HCT116 (cell line): ENCODE measurements at regions not wholly inside any gene's neighbourhood (a gene's known extent, or its start where the extent isn't known, plus 50 kb on each side); places are given as distances from the start of the nearest gene placed in this dataset.

Experiments
- ATAC-seq: fragments of 200-7000 bp; cut with Tn5 transposase; 2 replicates; pipeline ENCODE4 v1.9.1; 2020; ENCODE audit warnings: mild to moderate bottlenecking, moderate library complexity
- BruUV-seq: library from RNA; stranded (reverse); fragments of 400-500 nt; replicated peaks from 2 replicates; lab custom pipeline; 2021; lab: Mats Ljungman, UMichigan
- CTCF ChIA-PET: fragments of 300-600 bp; sonication (Branson Sonifier 250); formaldehyde crosslinking; loops from one replicate; lab custom pipeline; 2021; ENCODE audit warnings: antibody characterized with exemption; lab: Charles Lee
- POLR2A ChIA-PET: fragments of 300-600, 350-600 bp; sonication (Branson Sonifier 250); formaldehyde crosslinking; loops from one replicate; lab custom pipeline; 2021; ENCODE audit warnings: antibody characterized with exemption; lab: Charles Lee
- RAD21 ChIA-PET, 2 experiments: fragments of 300-600 bp; sonication (Branson Sonifier 250); formaldehyde crosslinking; loops; one replicate each; lab custom pipeline; 2023; ENCODE audit warnings: low total read pairs in 2 of 2; ENCODE audit not compliant: uncharacterized antibody in 2 of 2, unreplicated experiment in 2 of 2, low non-redundant PET in 1 of 2; lab: Charles Lee
- DNase-seq: peaks from one replicate; pipeline ENCODE4 v3.0.0-alpha.2; 2010; ENCODE audit warnings: low read depth, low spot score
- H2AFZ ChIP-seq: fragments of 200-600 bp; shearing (Covaris generic), sonication (generic); 2 replicates; pipeline ENCODE4 v1.6.1; 2017; ENCODE audit warnings: low read depth, mixed run types, mixed read lengths, antibody characterized with exemption, low read length; ENCODE audit not compliant: poor library complexity, severe bottlenecking
- H3K27ac ChIP-seq: 2 replicates; pipeline ENCODE4 v1.5.1; 2012; ENCODE audit warnings: low read depth, low read length
- H3K27me3 ChIP-seq: fragments of 200-600 bp; sonication (generic); 2 replicates; pipeline ENCODE4 v1.6.1; 2016; ENCODE audit warnings: mixed run types, low read length, mixed read lengths; ENCODE audit not compliant: insufficient read depth
- H3K36me3 ChIP-seq, 2 experiments: fragments of 200-500 bp in 1 of 2; fragments of 200-600 bp in 1 of 2; sonication (Bioruptor generic) in 1 of 2; sonication (generic) in 1 of 2; 2 replicates each; pipeline versions ENCODE4 v1.5.1 to v1.6.1; 2014 to 2016; ENCODE audit warnings: low read length in 2 of 2, inconsistent platforms in 1 of 2, mixed read lengths in 1 of 2, mixed run types in 1 of 2; ENCODE audit not compliant: insufficient read depth in 2 of 2, control insufficient read depth in 1 of 2
- H3K4me1 ChIP-seq, 2 experiments: fragments of 200-600 bp in 1 of 2; sonication (generic) in 1 of 2; 2 replicates each; pipeline versions ENCODE4 v1.5.1 to v1.6.1; 2012 to 2017; ENCODE audit warnings: low read length in 2 of 2, inconsistent platforms in 1 of 2, mild to moderate bottlenecking in 1 of 2, mixed read lengths in 1 of 2, mixed run types in 1 of 2, moderate library complexity in 1 of 2; ENCODE audit not compliant: insufficient read depth in 2 of 2, control insufficient read depth in 1 of 2
- H3K4me2 ChIP-seq: fragments of 200-600 bp; sonication (generic); 2 replicates; pipeline ENCODE4 v1.6.1; 2017; ENCODE audit warnings: mixed run types, low read length, mixed read lengths
- H3K4me3 ChIP-seq, 2 experiments: fragments of 200-600 bp in 1 of 2; sonication (generic) in 1 of 2; replicated peaks in 1 of 2; 2 replicates each; pipeline ENCODE4 v1.5.1; 2011 to 2016; ENCODE audit warnings: low read length in 2 of 2, control low read depth in 1 of 2, low read depth in 1 of 2, mild to moderate bottlenecking in 1 of 2, mixed read lengths in 1 of 2, mixed run types in 1 of 2
- H3K79me2 ChIP-seq: fragments of 200-600 bp; sonication (generic); 2 replicates; pipeline ENCODE4 v1.6.1; 2017; ENCODE audit warnings: mild to moderate bottlenecking, mixed run types, low read length, moderate library complexity, mixed read lengths; ENCODE audit not compliant: insufficient read depth
- H3K9ac ChIP-seq: fragments of 200-600 bp; sonication (generic); 2 replicates; pipeline ENCODE4 v1.6.1; 2016; ENCODE audit warnings: low read length, mixed read lengths
- H3K9me2 ChIP-seq: fragments of 200-600 bp; sonication (generic), shearing (Covaris generic); 2 replicates; pipeline ENCODE4 v1.6.1; 2017; ENCODE audit warnings: mixed run types, mild to moderate bottlenecking, moderate library complexity; ENCODE audit not compliant: insufficient read depth
- H3K9me3 ChIP-seq, 2 experiments: fragments of 200-500 bp in 1 of 2; fragments of 200-600 bp in 1 of 2; sonication (Bioruptor generic) in 1 of 2; sonication (generic) in 1 of 2; 2 replicates each; pipeline ENCODE4 v1.6.1; 2014 to 2017; ENCODE audit warnings: low read length in 2 of 2, mixed read lengths in 2 of 2, inconsistent platforms in 1 of 2, low read depth in 1 of 2, mild to moderate bottlenecking in 1 of 2, mixed run types in 1 of 2, moderate library complexity in 1 of 2; ENCODE audit not compliant: control insufficient read depth in 1 of 2, insufficient read depth in 1 of 2
- H4K20me1 ChIP-seq: fragments of 200-600 bp; sonication (generic), shearing (Covaris generic); 2 replicates; pipeline ENCODE4 v1.6.1; 2017; ENCODE audit warnings: mixed run types, mild to moderate bottlenecking, moderate library complexity; ENCODE audit not compliant: insufficient read depth
- ATF3 ChIP-seq: IDR thresholded peaks from 2 replicates; pipeline ENCODE4 v1.6.1; 2012
- CEBPB ChIP-seq: IDR thresholded peaks from 2 replicates; pipeline ENCODE4 v1.6.1; 2012; ENCODE audit warnings: low read depth
- CTCF ChIP-seq, 3 experiments: fragments of 200-600 bp in 1 of 3; sonication (generic) in 1 of 3; IDR thresholded peaks in 2 of 3; conservative IDR thresholded peaks in 1 of 3; 2 replicates each; pipeline ENCODE4 v1.5.1; 2012 to 2017; ENCODE audit warnings: low read depth in 2 of 3, low read length in 2 of 3, antibody characterized with exemption in 1 of 3, borderline replicate concordance in 1 of 3, control low read depth in 1 of 3, mild to moderate bottlenecking in 1 of 3, mixed read lengths in 1 of 3, mixed run types in 1 of 3, moderate library complexity in 1 of 3; ENCODE audit not compliant: insufficient read depth in 1 of 3
- EGR1 ChIP-seq: IDR thresholded peaks from 2 replicates; pipeline ENCODE4 v1.6.1; 2012; ENCODE audit warnings: low read depth
- EZH2 ChIP-seq: fragments of 200-600 bp; sonication (generic); IDR thresholded peaks from 2 replicates; pipeline ENCODE4 v1.6.1; 2017; ENCODE audit warnings: antibody characterized with exemption, mixed run types
- EZH2phosphoT487 ChIP-seq: fragments of 200-600 bp; IDR thresholded peaks from 2 replicates; pipeline ENCODE4 v1.6.1; 2018; ENCODE audit warnings: antibody characterized with exemption, borderline replicate concordance
- FOSL1 ChIP-seq: IDR thresholded peaks from 2 replicates; pipeline ENCODE4 v1.6.1; 2012; ENCODE audit warnings: low read depth
- POLR2A ChIP-seq: IDR thresholded peaks from 2 replicates; pipeline ENCODE4 v1.7.0; 2011; ENCODE audit warnings: borderline replicate concordance; ENCODE audit not compliant: insufficient read depth, insufficient read length; ENCODE audit errors: extremely low read depth
- POLR2AphosphoS5 ChIP-seq: IDR thresholded peaks from 2 replicates; pipeline ENCODE4 v1.6.1; 2011; ENCODE audit warnings: mild to moderate bottlenecking, low read depth, low read length, moderate library complexity
- RAD21 ChIP-seq: IDR thresholded peaks from 2 replicates; pipeline ENCODE4 v1.6.1; 2012; ENCODE audit warnings: low read depth, mild to moderate bottlenecking
- REST ChIP-seq: IDR thresholded peaks from 2 replicates; pipeline ENCODE4 v1.6.1; 2012; ENCODE audit warnings: low read depth
- SIN3A ChIP-seq: IDR thresholded peaks from 2 replicates; pipeline ENCODE4 v1.6.1; 2012; ENCODE audit warnings: low read depth
- SP1 ChIP-seq: IDR thresholded peaks from 2 replicates; pipeline ENCODE4 v1.6.1; 2012; ENCODE audit warnings: low read depth
- SRF ChIP-seq: IDR thresholded peaks from 2 replicates; pipeline ENCODE4 v1.6.1; 2012; ENCODE audit warnings: low read depth
- TCF7L2 ChIP-seq: IDR thresholded peaks from 2 replicates; pipeline ENCODE4 v1.7.0; 2011; ENCODE audit warnings: borderline replicate concordance, inconsistent platforms; ENCODE audit not compliant: insufficient read depth, insufficient read length; ENCODE audit errors: extremely low read depth
- ZFX ChIP-seq: fragments of 450-650 bp; IDR thresholded peaks from 2 replicates; pipeline ENCODE4 v1.6.1; 2017
- intact Hi-C: fragments of 100-400 bp; cut with micrococcal nuclease; formaldehyde crosslinking; loops from 2 replicates; pipeline ENCODE4 v1.10.0; 2022

GRCh38 chr5:10874541-10874940, 113.5 kb upstream of the DAP start:
- BruUV-seq: no TSS peak
- CTCF ChIA-PET: interaction anchor here (1.6 kb wide), 1 partner anchor 10 kb away, joined by 8 read pairs; no protein-coding TSS in a partner anchor
- Histone ChIP-seq H3K27ac (no peak overlapping the region), H3K4me3 (no peak overlapping the region), H3K4me1 (peaks cover 3 to 15% of the 10 kb centered on the region in 2 experiments; a peak in 3 of 4 replicates), H2AFZ (no peak overlapping the region), H3K4me2 (no peak overlapping the region), H3K36me3 (no peaks in the 10 kb centered on the region), H4K20me1 (no peaks in the 10 kb centered on the region), H3K9me2 (no peaks in the 10 kb centered on the region), H3K9ac (no peak overlapping the region), H3K79me2 (no peaks in the 10 kb centered on the region), H3K27me3 (peaks cover 24% of the 10 kb centered on the region; the same call in 1 of the 2 replicates), H3K9me3 (no peaks in the 10 kb centered on the region)
- POLR2A ChIA-PET: no interaction called here
- TF ChIP-seq POLR2A: no peak
- no peak for TF ChIP-seq CEBPB
- TF ChIP-seq SIN3A: no peak
- no peak for TF ChIP-seq POLR2AphosphoS5
- TF ChIP-seq SRF: no peak
- no peak for TF ChIP-seq TCF7L2
- TF ChIP-seq EZH2: no peak
- no peak for TF ChIP-seq SP1
- TF ChIP-seq ATF3: no peak
- TF ChIP-seq EZH2phosphoT487: no peak
- TF ChIP-seq FOSL1: no peak
- no peak for TF ChIP-seq RAD21
- no peak for TF ChIP-seq CTCF (IDR thresholded peaks at IDR 0.05 in 2 of 3, conservative IDR thresholded peaks at IDR 0.05 in 1 of 3; ENCODE audit: borderline replicate concordance in 1 of 3, insufficient read depth in 1 of 3, low read depth in 2 of 3, low read length in 2 of 3)
- no peak for TF ChIP-seq EGR1
- TF ChIP-seq ZFX: no peak
- no peak for TF ChIP-seq REST
- RAD21 ChIA-PET: no interaction called here
- intact Hi-C loops: no loop called here
- DNase-seq (no peak), ATAC-seq (no peak)
